RWPE1 (cell line): ENCODE measurements at regions not wholly inside any gene's neighbourhood (a gene's known extent, or its start where the extent isn't known, plus 50 kb on each side); places are given as distances from the start of the nearest gene placed in this dataset.

Source experiments
- CTCF ChIA-PET: fragments of 350-600 bp; sonication (Branson Sonifier 250); formaldehyde crosslinking; extraction: SDS; loops from one replicate; lab custom pipeline; 2021; lab: Yijun Ruan, JAX
- POLR2A ChIA-PET: fragments of 400-600 bp; formaldehyde crosslinking; extraction: SDS; loops from one replicate; lab custom pipeline; 2020; ENCODE audit warnings: antibody characterized with exemption; ENCODE audit not compliant: low non-redundant PET; lab: Yijun Ruan, JAX
- DNase-seq: peaks from one replicate; pipeline ENCODE4 v3.0.0; 2012; ENCODE audit warnings: low spot score
- H3K27ac ChIP-seq: fragments of 450-650 bp; 2 replicates; pipeline ENCODE4 v1.5.1; 2017
- CTCF ChIP-seq: fragments of 450-650 bp; conservative IDR thresholded peaks from 2 replicates; pipeline ENCODE4 v1.5.1; 2017; ENCODE audit warnings: low read depth, mild to moderate bottlenecking

- ChIA-PET POLR2A (no interaction called here), CTCF (interaction anchor here (0.6 kb wide), 1 partner anchor 663 kb away, joined by 3 read pairs; no protein-coding TSS in a partner anchor)
- no peak for TF ChIP-seq CTCF
- H3K27ac ChIP-seq: no peak overlapping the region
- DNase-seq: no peak
Observed at GRCh38 chr16:79422064-79422463, 178.5 kb downstream of the MAF start.

- TF ChIP-seq CTCF: no peak
- ChIA-PET CTCF (interaction anchor here (0.6 to 0.7 kb wide), 3 partner anchors 86 to 150 kb away, joined by 4 to 6 read pairs (median 4); no protein-coding TSS in a partner anchor), POLR2A (no interaction called here)
- H3K27ac ChIP-seq: no peak overlapping the region
- no peak for DNase-seq
Observed at GRCh38 chr16:79421126-79421525, 179.4 kb downstream of the MAF start.

GRCh38 chr16:79420493-79420892 is 180.0 kb downstream of the MAF start:
- no peak for DNase-seq
- ChIA-PET CTCF (no interaction called here), POLR2A (no interaction called here)
- H3K27ac ChIP-seq: no peak overlapping the region
- no peak for TF ChIP-seq CTCF

GRCh38 chr16:79419148-79419547 is 181.4 kb downstream of the MAF start:
- ChIA-PET POLR2A (no interaction called here), CTCF (interaction anchor here (0.5 kb wide), 1 partner anchor 82 kb away, joined by 3 read pairs; no protein-coding TSS in a partner anchor)
- no peak for TF ChIP-seq CTCF
- no peak overlapping the region for H3K27ac ChIP-seq
- no peak for DNase-seq

- no peak overlapping the region for H3K27ac ChIP-seq
- ChIA-PET CTCF (no interaction called here), POLR2A (no interaction called here)
- no peak for DNase-seq
- TF ChIP-seq CTCF: no peak
Observed at GRCh38 chr16:79417601-79418008, 182.9 kb downstream of the MAF start.

GRCh38 chr16:79415983-79416640 is 184.4 kb downstream of the MAF start:
- no peak for TF ChIP-seq CTCF
- H3K27ac ChIP-seq: no peak overlapping the region
- ChIA-PET POLR2A (no interaction called here), CTCF (interaction anchor here (0.7 kb wide), 1 partner anchor 55 kb away, joined by 3 read pairs; no protein-coding TSS in a partner anchor)
- DNase-seq: no peak
